ENCODE measurements at regions not wholly inside any gene's neighbourhood (a gene's known extent, or its start where the extent isn't known, plus 50 kb on each side); places are given as distances from the start of the nearest gene placed in this dataset.

GRCh38 chr19:30119180-30119908, 177.3 kb downstream of the URI1 start:
- TF ChIP-seq CTCF (IDR thresholded peaks at IDR 0.05) (no peak), POLR2A (IDR thresholded peaks at IDR 0.05) (no peak)
